DMS 273 treated with DMSO at 0.1 percent for 48 hours (cell line): ENCODE measurements at regions not wholly inside any gene's neighbourhood (a gene's known extent, or its start where the extent isn't known, plus 50 kb on each side); places are given as distances from the start of the nearest gene placed in this dataset.
"Not testable (repeated sequence)": the region's sequence is repeated elsewhere in the genome, so short reads cannot be mapped to it uniquely, and the experiment has no call there.

ENCODE experiments used
- DNase-seq: peaks from one replicate; lab custom pipeline; 2025; lab: John Stamatoyannopoulos, UW

- no peak for DNase-seq
Observed at GRCh38 chr20:52098186-52098585, 93.4 kb downstream of the ZFP64 start.

- no peak for DNase-seq
Observed at GRCh38 chr20:52096117-52096516, 95.5 kb downstream of the ZFP64 start.

- DNase-seq, result no peak
Observed at GRCh38 chr20:52094693-52095092, 96.9 kb downstream of the ZFP64 start.

- DNase-seq, result no peak
Observed at GRCh38 chr20:52093575-52093974, 98.0 kb downstream of the ZFP64 start.

- no peak for DNase-seq
Observed at GRCh38 chr20:52090035-52090434, 101.5 kb downstream of the ZFP64 start.

- DNase-seq, result no peak
Observed at GRCh38 chr20:52087471-52087870, 104.1 kb downstream of the ZFP64 start.

- DNase-seq, result no peak
Observed at GRCh38 chr20:52086878-52087277, 104.7 kb downstream of the ZFP64 start.

- DNase-seq, result no peak
Observed at GRCh38 chr20:52084727-52085126, 106.9 kb downstream of the ZFP64 start.

GRCh38 chr20:52083627-52084232, 107.8 kb downstream of the ZFP64 start:
- DNase-seq, result no peak

- no peak for DNase-seq
Observed at GRCh38 chr20:52082612-52083011, 109.0 kb downstream of the ZFP64 start.

- no peak for DNase-seq
Observed at GRCh38 chr20:52081791-52082190, 109.8 kb downstream of the ZFP64 start.

- DNase-seq, result no peak
Observed at GRCh38 chr20:52081066-52081465, 110.5 kb downstream of the ZFP64 start.

GRCh38 chr20:52078289-52078688, 113.3 kb downstream of the ZFP64 start:
- DNase-seq, result no peak

GRCh38 chr20:52076164-52076563, 115.4 kb downstream of the ZFP64 start:
- no peak for DNase-seq

GRCh38 chr20:52075400-52075799, 116.2 kb downstream of the ZFP64 start:
- DNase-seq, result no peak

- DNase-seq, result no peak
Observed at GRCh38 chr20:52071136-52071535, 120.4 kb downstream of the ZFP64 start.

- DNase-seq, result no peak
Observed at GRCh38 chr20:52064931-52065330, 126.6 kb downstream of the ZFP64 start.

- DNase-seq, result no peak
Observed at GRCh38 chr20:52062452-52063209, 128.9 kb downstream of the ZFP64 start.

- DNase-seq, result no peak
Observed at GRCh38 chr20:52060794-52061714, 130.5 kb downstream of the ZFP64 start.

- not testable (repeated sequence) for DNase-seq
Observed at GRCh38 chr20:52057133-52057532, 134.4 kb downstream of the ZFP64 start.

GRCh38 chr20:52056203-52057062, 135.1 kb downstream of the ZFP64 start:
- DNase-seq, result no peak

GRCh38 chr20:52054123-52054522, 137.5 kb downstream of the ZFP64 start:
- DNase-seq, result no peak
